LNCaP clone FGC (cell line): ENCODE measurements at regions not wholly inside any gene's neighbourhood (a gene's known extent, or its start where the extent isn't known, plus 50 kb on each side); places are given as distances from the start of the nearest gene placed in this dataset.

ENCODE experiments used
- DNase-seq: peaks from one replicate; pipeline ENCODE4 v3.0.0-alpha.2; 2011; ENCODE audit warnings: low read depth
- H3K4me3 ChIP-seq: 2 replicates; pipeline ENCODE4 v1.5.1; 2011; ENCODE audit warnings: mild to moderate bottlenecking, low read depth, low read length, control low read depth
- CTCF ChIP-seq: IDR thresholded peaks from 2 replicates; pipeline ENCODE4 v1.5.1; 2012; ENCODE audit warnings: mild to moderate bottlenecking; ENCODE audit not compliant: control insufficient read depth, insufficient read depth; ENCODE audit errors: extremely low read depth

GRCh38 chr3:159246385-159246784, 444.5 kb downstream of the MFSD1 start:
- no peak overlapping the region for H3K4me3 ChIP-seq
- no peak for DNase-seq
- no peak for TF ChIP-seq CTCF

GRCh38 chr3:159249472-159250174, 447.8 kb downstream of the MFSD1 start:
- H3K4me3 ChIP-seq: no peak overlapping the region
- DNase-seq: no peak
- TF ChIP-seq CTCF: no peak

- no peak for TF ChIP-seq CTCF
- no peak overlapping the region for H3K4me3 ChIP-seq
- no peak for DNase-seq
Measured at GRCh38 chr3:159250961-159251360, 449.1 kb downstream of the MFSD1 start.

- TF ChIP-seq CTCF: no peak
- DNase-seq: no peak
- H3K4me3 ChIP-seq: no peak overlapping the region
Measured at GRCh38 chr3:159252274-159252673, 450.4 kb downstream of the MFSD1 start.

- peak; percentile 78 for TF ChIP-seq CTCF
- no peak overlapping the region for H3K4me3 ChIP-seq
- DNase-seq: peak; percentile 35
Measured at GRCh38 chr3:159252772-159253384, 451.0 kb downstream of the MFSD1 start.

GRCh38 chr3:159253860-159254259, 452.0 kb downstream of the MFSD1 start:
- H3K4me3 ChIP-seq: no peak overlapping the region
- no peak for DNase-seq
- no peak for TF ChIP-seq CTCF

GRCh38 chr3:159257954-159258353, 456.1 kb downstream of the MFSD1 start:
- TF ChIP-seq CTCF: no peak
- no peak for DNase-seq
- H3K4me3 ChIP-seq: no peak overlapping the region
